ENCODE measurements at regions not wholly inside any gene's neighbourhood (a gene's known extent, or its start where the extent isn't known, plus 50 kb on each side); places are given as distances from the start of the nearest gene placed in this dataset.

GRCh38 chr11:20310596-20311394, 52.7 kb upstream of the HTATIP2 start:
- TF ChIP-seq CTCF (IDR thresholded peaks at IDR 0.05), result no peak
- TF ChIP-seq POLR2A (IDR thresholded peaks at IDR 0.05), result no peak
